ENCODE measurements at regions not wholly inside any gene's neighbourhood (a gene's known extent, or its start where the extent isn't known, plus 50 kb on each side); places are given as distances from the start of the nearest gene placed in this dataset.
A peak's percentile ranks its signal among the peaks of the same experiment; 100 is the strongest.

DNA sequence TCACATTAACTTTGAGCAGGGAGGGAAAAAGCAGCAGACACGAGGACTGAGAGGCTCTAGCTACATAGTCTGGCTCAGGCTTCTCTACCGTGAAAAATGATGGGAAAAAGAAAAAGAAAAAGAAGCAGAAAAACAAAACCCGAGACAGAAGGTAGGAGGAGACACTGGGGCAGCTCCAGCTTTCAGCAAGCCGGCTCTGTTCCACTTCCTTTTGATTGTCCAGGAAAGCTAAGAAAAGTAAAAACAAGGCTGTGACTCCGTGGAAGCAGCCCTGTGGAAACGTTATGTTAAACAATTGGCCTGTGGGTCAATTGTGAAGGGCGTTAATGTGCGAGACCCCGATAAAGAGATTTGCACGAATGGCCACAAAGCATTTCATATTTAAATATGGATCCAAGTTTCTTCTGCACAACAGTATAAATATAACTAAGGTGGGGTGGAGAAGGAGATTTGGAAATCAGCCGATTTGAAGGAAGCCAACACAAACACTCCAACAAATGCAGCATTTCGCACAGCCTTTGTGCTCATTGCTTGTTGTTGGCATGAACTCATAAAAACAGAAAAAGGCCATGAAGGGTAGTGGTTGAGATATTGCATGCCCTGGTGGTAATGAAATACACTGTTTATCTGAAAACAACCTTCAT, 236.9 kb upstream of the JAG1 start:
- Histone ChIP-seq H3K4me3 (ENCODE audit: insufficient read depth in 1 of 2, low read depth in 1 of 2, low read length in 2 of 2) (no peak overlapping the region), H3K23ac (ENCODE audit: low read length in 2 of 2) (no peak overlapping the region), H3K27ac (ENCODE audit: low read length, poor library complexity, severe bottlenecking) (no peak overlapping the region), H4K91ac (ENCODE audit: low read length) (no peak overlapping the region), H3K4ac (ENCODE audit: low read depth in 1 of 2, low read length in 2 of 2) (no peak overlapping the region), H4K8ac (ENCODE audit: low read length) (no peak overlapping the region), H3K4me2 (ENCODE audit: low read length, poor library complexity, severe bottlenecking) (no peak overlapping the region), H2BK5ac (ENCODE audit: low read depth, low read length, poor library complexity, severe bottlenecking) (no peak overlapping the region), H2BK120ac (ENCODE audit: low read depth, low read length) (no peak overlapping the region), H3K9me3 (ENCODE audit: control insufficient read depth, low read length) (no peaks in the 10 kb centered on the region), H2AK5ac (ENCODE audit: low read length, severe bottlenecking) (no peak overlapping the region), H3K79me1 (replicated peaks; ENCODE audit: low read length, poor library complexity, severe bottlenecking) (no peaks in the 10 kb centered on the region), H2AFZ (ENCODE audit: low read depth, low read length) (no peak overlapping the region), H3K36me3 (ENCODE audit: control insufficient read depth in 1 of 2, insufficient read depth in 2 of 2, low read depth in 1 of 2, low read length in 2 of 2) (no peaks in the 10 kb centered on the region), H3K27me3 (ENCODE audit: control insufficient read depth in 1 of 2, insufficient read depth in 1 of 2, low read length in 2 of 2) (no peaks in the 10 kb centered on the region), H2BK15ac (ENCODE audit: low read depth, poor library complexity, severe bottlenecking) (no peak overlapping the region), H2BK12ac (ENCODE audit: low read length in 2 of 2) (no peak overlapping the region), H3K18ac (ENCODE audit: low read depth in 1 of 2, low read length in 2 of 2) (no peak overlapping the region), H3K9ac (ENCODE audit: low read length) (peak overlapping the region; percentile 48), H3K14ac (ENCODE audit: low read length in 2 of 2) (no peak overlapping the region), H3K4me1 (ENCODE audit: control insufficient read depth, insufficient read depth, low read depth, low read length) (no peaks in the 10 kb centered on the region)
- no peak for DNase-seq
- 77% methylated on average over 10 of the region's 12 CpGs for WGBS

DNA sequence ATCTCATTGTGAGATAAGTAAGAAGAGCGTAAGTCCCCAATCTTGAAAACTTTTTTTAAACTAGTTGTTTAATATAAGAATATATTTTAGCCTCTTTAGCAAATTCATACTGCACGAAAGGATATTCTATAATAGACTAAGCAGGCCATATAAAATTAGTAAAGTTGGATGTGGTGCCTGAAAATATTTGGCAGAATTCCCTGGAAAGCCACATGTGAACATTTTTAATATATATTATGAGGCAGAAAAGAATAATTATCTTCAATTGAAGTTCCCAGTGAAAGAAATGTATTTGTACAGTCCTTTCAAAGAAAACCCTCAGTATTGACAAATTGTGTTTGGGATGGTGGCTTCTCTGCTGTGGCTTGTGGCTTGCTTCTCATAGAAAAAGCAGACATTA, 237.5 kb upstream of the JAG1 start:
- Histone ChIP-seq H2BK12ac (ENCODE audit: low read length in 2 of 2) (no peak overlapping the region), H2BK5ac (ENCODE audit: low read depth, low read length, poor library complexity, severe bottlenecking) (no peak overlapping the region), H3K14ac (ENCODE audit: low read length in 2 of 2) (no peak overlapping the region), H2AFZ (ENCODE audit: low read depth, low read length) (no peak overlapping the region), H3K4me3 (ENCODE audit: insufficient read depth in 1 of 2, low read depth in 1 of 2, low read length in 2 of 2) (no peak overlapping the region), H4K8ac (ENCODE audit: low read length) (no peak overlapping the region), H3K79me1 (replicated peaks; ENCODE audit: low read length, poor library complexity, severe bottlenecking) (no peaks in the 10 kb centered on the region), H3K23ac (ENCODE audit: low read length in 2 of 2) (no peak overlapping the region), H3K4me2 (ENCODE audit: low read length, poor library complexity, severe bottlenecking) (no peak overlapping the region), H3K4me1 (ENCODE audit: control insufficient read depth, insufficient read depth, low read depth, low read length) (no peaks in the 10 kb centered on the region), H2BK120ac (ENCODE audit: low read depth, low read length) (no peak overlapping the region), H3K4ac (ENCODE audit: low read depth in 1 of 2, low read length in 2 of 2) (no peak overlapping the region), H3K27ac (ENCODE audit: low read length, poor library complexity, severe bottlenecking) (no peak overlapping the region), H2AK5ac (ENCODE audit: low read length, severe bottlenecking) (no peak overlapping the region), H2BK15ac (ENCODE audit: low read depth, poor library complexity, severe bottlenecking) (no peak overlapping the region), H3K36me3 (ENCODE audit: control insufficient read depth in 1 of 2, insufficient read depth in 2 of 2, low read depth in 1 of 2, low read length in 2 of 2) (no peaks in the 10 kb centered on the region), H3K18ac (ENCODE audit: low read depth in 1 of 2, low read length in 2 of 2) (no peak overlapping the region), H3K9me3 (ENCODE audit: control insufficient read depth, low read length) (no peaks in the 10 kb centered on the region), H3K27me3 (ENCODE audit: control insufficient read depth in 1 of 2, insufficient read depth in 1 of 2, low read length in 2 of 2) (no peaks in the 10 kb centered on the region), H3K9ac (ENCODE audit: low read length) (no peak overlapping the region), H4K91ac (ENCODE audit: low read length) (no peak overlapping the region)
- DNase-seq: no peak
- WGBS: no CpG with 5 or more reads among the region's 2 CpGs

DNA sequence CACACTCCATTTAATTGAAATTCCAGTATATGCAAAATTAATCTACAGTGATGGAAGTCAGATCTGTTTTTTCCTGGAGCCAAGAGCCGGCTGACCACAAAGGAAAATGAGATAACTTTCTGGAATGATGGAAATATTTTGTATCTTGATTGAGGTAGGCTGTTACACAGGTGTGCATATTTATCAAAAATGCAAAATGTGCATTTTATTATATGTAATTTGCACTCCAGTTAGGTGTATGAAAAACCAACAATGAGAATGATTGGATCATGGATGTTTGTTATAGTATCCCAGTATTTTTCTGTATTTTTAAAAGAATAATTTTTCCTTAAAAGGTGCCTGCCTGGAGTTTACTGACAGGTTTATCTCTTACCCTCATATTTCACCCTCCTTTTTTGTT, 242.0 kb upstream of the JAG1 start:
- 94% methylated on average over 1 of the region's 1 CpG for WGBS
- Histone ChIP-seq H3K36me3 (ENCODE audit: control insufficient read depth in 1 of 2, insufficient read depth in 2 of 2, low read depth in 1 of 2, low read length in 2 of 2) (no peaks in the 10 kb centered on the region), H3K27me3 (ENCODE audit: control insufficient read depth in 1 of 2, insufficient read depth in 1 of 2, low read length in 2 of 2) (no peaks in the 10 kb centered on the region), H3K23ac (ENCODE audit: low read length in 2 of 2) (no peak overlapping the region), H2AFZ (ENCODE audit: low read depth, low read length) (no peak overlapping the region), H2BK12ac (ENCODE audit: low read length in 2 of 2) (no peak overlapping the region), H3K4me1 (ENCODE audit: control insufficient read depth, insufficient read depth, low read depth, low read length) (peaks cover 3% of the 10 kb centered on the region), H3K9ac (ENCODE audit: low read length) (no peak overlapping the region), H3K18ac (ENCODE audit: low read depth in 1 of 2, low read length in 2 of 2) (no peak overlapping the region), H3K14ac (ENCODE audit: low read length in 2 of 2) (no peak overlapping the region), H2AK5ac (ENCODE audit: low read length, severe bottlenecking) (no peak overlapping the region), H3K4me3 (ENCODE audit: insufficient read depth in 1 of 2, low read depth in 1 of 2, low read length in 2 of 2) (no peak overlapping the region), H4K8ac (ENCODE audit: low read length) (no peak overlapping the region), H3K9me3 (ENCODE audit: control insufficient read depth, low read length) (no peaks in the 10 kb centered on the region), H2BK5ac (ENCODE audit: low read depth, low read length, poor library complexity, severe bottlenecking) (no peak overlapping the region), H3K4ac (ENCODE audit: low read depth in 1 of 2, low read length in 2 of 2) (no peak overlapping the region), H3K79me1 (replicated peaks; ENCODE audit: low read length, poor library complexity, severe bottlenecking) (no peaks in the 10 kb centered on the region), H3K4me2 (ENCODE audit: low read length, poor library complexity, severe bottlenecking) (no peak overlapping the region), H2BK120ac (ENCODE audit: low read depth, low read length) (no peak overlapping the region), H2BK15ac (ENCODE audit: low read depth, poor library complexity, severe bottlenecking) (no peak overlapping the region), H4K91ac (ENCODE audit: low read length) (no peak overlapping the region), H3K27ac (ENCODE audit: low read length, poor library complexity, severe bottlenecking) (no peak overlapping the region)
- no peak for DNase-seq

DNA sequence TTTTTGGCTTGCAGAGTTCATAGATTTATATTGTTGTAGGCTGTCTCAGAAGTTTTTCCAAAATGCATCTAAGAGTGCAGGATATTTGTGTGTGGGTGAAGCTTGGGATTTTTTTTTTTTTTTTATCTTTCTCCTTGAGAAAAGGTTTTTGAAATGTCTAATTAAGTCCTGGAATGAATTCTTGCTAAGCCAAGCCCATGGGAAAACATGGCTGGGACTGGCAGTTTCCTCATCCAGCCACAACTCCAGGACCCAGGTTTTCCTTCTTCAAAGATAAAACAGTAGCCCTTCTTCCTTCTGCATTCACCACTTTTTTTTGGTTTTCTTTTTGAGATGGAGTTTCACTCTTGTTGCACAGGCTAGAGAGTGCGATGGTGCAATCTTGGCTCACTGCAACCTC, 242.5 kb upstream of the JAG1 start:
- no peak overlapping the region for H3K27ac ChIP-seq (ENCODE audit: low read length, poor library complexity, severe bottlenecking)
- peaks cover 3% of the 10 kb centered on the region for H3K4me1 ChIP-seq (ENCODE audit: control insufficient read depth, insufficient read depth, low read depth, low read length)
- no peaks in the 10 kb centered on the region for H3K36me3 ChIP-seq (ENCODE audit: control insufficient read depth in 1 of 2, insufficient read depth in 2 of 2, low read depth in 1 of 2, low read length in 2 of 2)
- H3K4me3 ChIP-seq (ENCODE audit: insufficient read depth in 1 of 2, low read depth in 1 of 2, low read length in 2 of 2): no peak overlapping the region
- no peak overlapping the region for H3K4me2 ChIP-seq (ENCODE audit: low read length, poor library complexity, severe bottlenecking)
- no peak overlapping the region for H2AFZ ChIP-seq (ENCODE audit: low read depth, low read length)
- H4K91ac ChIP-seq (ENCODE audit: low read length): no peak overlapping the region
- H3K23ac ChIP-seq (ENCODE audit: low read length in 2 of 2): no peak overlapping the region
- H2BK12ac ChIP-seq (ENCODE audit: low read length in 2 of 2): no peak overlapping the region
- H4K8ac ChIP-seq (ENCODE audit: low read length): no peak overlapping the region
- no peak for DNase-seq
- no peak overlapping the region for H3K14ac ChIP-seq (ENCODE audit: low read length in 2 of 2)
- no peaks in the 10 kb centered on the region for H3K27me3 ChIP-seq (ENCODE audit: control insufficient read depth in 1 of 2, insufficient read depth in 1 of 2, low read length in 2 of 2)
- H3K18ac ChIP-seq (ENCODE audit: low read depth in 1 of 2, low read length in 2 of 2): no peak overlapping the region
- no peak overlapping the region for H2BK5ac ChIP-seq (ENCODE audit: low read depth, low read length, poor library complexity, severe bottlenecking)
- no peak overlapping the region for H2BK120ac ChIP-seq (ENCODE audit: low read depth, low read length)
- H2BK15ac ChIP-seq (ENCODE audit: low read depth, poor library complexity, severe bottlenecking): no peak overlapping the region
- H3K9me3 ChIP-seq (ENCODE audit: control insufficient read depth, low read length): no peaks in the 10 kb centered on the region
- H2AK5ac ChIP-seq (ENCODE audit: low read length, severe bottlenecking): no peak overlapping the region
- H3K9ac ChIP-seq (ENCODE audit: low read length): no peak overlapping the region
- WGBS: 100% methylated on average over 1 of the region's 1 CpG
- no peak overlapping the region for H3K4ac ChIP-seq (ENCODE audit: low read depth in 1 of 2, low read length in 2 of 2)
- H3K79me1 ChIP-seq (replicated peaks; ENCODE audit: low read length, poor library complexity, severe bottlenecking): no peaks in the 10 kb centered on the region

All from mesenchymal stem cell (in vitro differentiated cells and primary cell).